Neutrophil (primary cell): ENCODE measurements at regions not wholly inside any gene's neighbourhood (a gene's known extent, or its start where the extent isn't known, plus 50 kb on each side); places are given as distances from the start of the nearest gene placed in this dataset.

ENCODE experiments used
- H3K27ac ChIP-seq: fragments of 200-600 bp; sonication (generic); 2 replicates; pipeline ENCODE4 v1.5.1; 2016; ENCODE audit warnings: mild to moderate bottlenecking, moderate library complexity
- H3K27me3 ChIP-seq: fragments of 200-600 bp; sonication (generic); 2 replicates; pipeline ENCODE4 v1.6.0; 2016; ENCODE audit warnings: mild to moderate bottlenecking
- H3K36me3 ChIP-seq: fragments of 200-600 bp; sonication (generic); 2 replicates; pipeline ENCODE4 v1.5.1; 2017
- H3K4me1 ChIP-seq, 2 experiments: fragments of 200-600 bp in 1 of 2; sonication (generic) in 1 of 2; 1 replicate in 1 of 2; 2 replicates in 1 of 2; pipeline versions ENCODE4 v1.5.1 to v1.6.1; 2013 to 2016; ENCODE audit warnings: low read depth in 1 of 2, low read length in 1 of 2, mild to moderate bottlenecking in 1 of 2, moderate library complexity in 1 of 2; ENCODE audit not compliant: control insufficient read depth in 1 of 2, insufficient read depth in 1 of 2
- H3K4me3 ChIP-seq, 2 experiments: fragments of 200-600 bp in 1 of 2; sonication (generic) in 1 of 2; 1 replicate in 1 of 2; 2 replicates in 1 of 2; pipeline ENCODE4 v1.5.1; 2013 to 2016; ENCODE audit warnings: low read depth in 1 of 2, low read length in 1 of 2, mild to moderate bottlenecking in 1 of 2, moderate library complexity in 1 of 2
- H3K9me3 ChIP-seq: fragments of 200-600 bp; sonication (generic); 2 replicates; pipeline ENCODE4 v1.5.1; 2016
- TF ChIP-seq, protein P1 (sequence below): fragments of 200-600 bp; sonication (generic); IDR thresholded peaks from 2 replicates; pipeline ENCODE4 v1.5.1; 2016; ENCODE audit warnings: antibody characterized with exemption

DNA sequence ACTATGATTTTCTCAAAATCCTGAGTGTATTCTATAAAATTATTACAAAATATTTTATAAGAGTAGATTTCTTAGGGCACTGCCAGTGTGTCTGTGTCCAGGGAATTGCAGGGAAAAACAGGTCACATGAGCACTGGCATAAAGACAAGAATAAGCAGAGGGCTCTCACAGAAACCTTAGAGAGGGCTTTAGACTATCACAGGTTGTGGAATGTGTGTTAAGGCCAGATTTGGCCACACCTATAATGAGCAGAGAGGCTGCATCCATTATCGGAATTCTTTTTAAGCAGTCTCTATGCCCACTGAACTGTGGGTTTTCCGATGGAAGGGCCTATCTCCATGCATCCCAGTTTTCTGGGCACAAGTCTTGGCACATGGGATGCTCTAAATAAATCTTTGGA lies 90.2 kb downstream of the RTP4 start:
- Histone ChIP-seq H3K9me3 (no peaks in the 10 kb centered on the region), H3K4me3 (no peak overlapping the region), H3K27ac (no peak overlapping the region), H3K36me3 (no peaks in the 10 kb centered on the region), H3K4me1 (no peaks in the 10 kb centered on the region), H3K27me3 (no peaks in the 10 kb centered on the region)
- TF ChIP-seq, protein P1, sequence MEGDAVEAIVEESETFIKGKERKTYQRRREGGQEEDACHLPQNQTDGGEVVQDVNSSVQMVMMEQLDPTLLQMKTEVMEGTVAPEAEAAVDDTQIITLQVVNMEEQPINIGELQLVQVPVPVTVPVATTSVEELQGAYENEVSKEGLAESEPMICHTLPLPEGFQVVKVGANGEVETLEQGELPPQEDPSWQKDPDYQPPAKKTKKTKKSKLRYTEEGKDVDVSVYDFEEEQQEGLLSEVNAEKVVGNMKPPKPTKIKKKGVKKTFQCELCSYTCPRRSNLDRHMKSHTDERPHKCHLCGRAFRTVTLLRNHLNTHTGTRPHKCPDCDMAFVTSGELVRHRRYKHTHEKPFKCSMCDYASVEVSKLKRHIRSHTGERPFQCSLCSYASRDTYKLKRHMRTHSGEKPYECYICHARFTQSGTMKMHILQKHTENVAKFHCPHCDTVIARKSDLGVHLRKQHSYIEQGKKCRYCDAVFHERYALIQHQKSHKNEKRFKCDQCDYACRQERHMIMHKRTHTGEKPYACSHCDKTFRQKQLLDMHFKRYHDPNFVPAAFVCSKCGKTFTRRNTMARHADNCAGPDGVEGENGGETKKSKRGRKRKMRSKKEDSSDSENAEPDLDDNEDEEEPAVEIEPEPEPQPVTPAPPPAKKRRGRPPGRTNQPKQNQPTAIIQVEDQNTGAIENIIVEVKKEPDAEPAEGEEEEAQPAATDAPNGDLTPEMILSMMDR = no peak

DNA sequence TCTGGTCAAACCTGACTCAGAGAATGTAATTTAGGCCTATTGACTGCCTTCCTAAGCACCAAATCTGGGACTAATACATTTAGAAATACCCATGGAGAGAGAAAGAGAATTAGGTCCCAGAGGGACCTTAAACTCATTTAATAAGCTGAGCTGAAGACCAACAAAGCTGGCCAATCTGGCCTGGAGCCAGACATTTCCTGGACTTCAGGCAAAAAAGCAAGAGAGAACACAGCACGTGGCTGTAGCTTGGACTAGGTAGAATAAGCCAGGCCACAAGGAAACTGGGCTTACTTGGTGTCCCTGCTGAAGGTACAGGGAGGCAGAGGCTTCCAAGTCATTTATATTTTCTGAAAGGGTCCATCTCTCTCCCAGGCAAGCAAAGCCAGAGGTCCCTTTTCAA lies 88.1 kb downstream of the RTP4 start:
- H3K27ac ChIP-seq = no peak overlapping the region
- H3K9me3 ChIP-seq = no peaks in the 10 kb centered on the region
- no peak overlapping the region for H3K4me3 ChIP-seq
- H3K27me3 ChIP-seq = no peaks in the 10 kb centered on the region
- TF ChIP-seq, protein P1 = no peak
- no peaks in the 10 kb centered on the region for H3K36me3 ChIP-seq
- no peaks in the 10 kb centered on the region for H3K4me1 ChIP-seq

DNA sequence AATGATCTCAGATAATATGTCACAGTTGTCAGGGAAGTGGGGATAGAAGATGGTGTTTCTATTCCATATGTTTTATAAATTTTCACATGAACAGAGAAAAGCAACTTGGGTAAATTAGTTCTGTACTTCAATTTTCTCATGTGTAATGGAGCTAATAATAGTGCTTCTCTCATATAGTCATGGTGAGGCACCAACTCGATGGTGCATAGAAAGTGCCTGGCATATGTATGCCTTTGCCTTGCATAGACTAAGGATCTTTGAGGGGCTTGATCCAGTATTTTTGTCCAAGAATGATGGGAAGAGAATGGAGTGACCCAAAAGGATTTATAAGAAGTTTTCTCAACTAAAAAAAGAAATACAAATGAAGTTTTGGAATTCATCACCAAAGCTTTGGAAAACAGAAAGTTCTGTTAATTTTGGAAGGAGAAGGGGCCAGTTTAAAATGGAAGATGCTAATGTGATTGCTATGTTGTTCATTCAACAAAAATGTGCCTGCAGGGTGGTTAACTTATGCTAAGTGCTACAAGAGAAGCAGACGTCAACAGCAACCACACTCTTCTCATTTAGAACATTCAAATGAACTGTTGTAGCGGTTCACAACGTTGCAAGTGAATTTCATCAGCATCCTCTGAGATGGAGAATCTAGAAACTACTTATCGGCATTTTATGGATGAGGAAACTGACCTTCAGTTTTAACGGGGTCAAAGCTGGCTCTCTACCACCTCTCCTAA lies 86.1 kb downstream of the RTP4 start:
- no peak overlapping the region for H3K4me3 ChIP-seq
- H3K4me1 ChIP-seq = no peaks in the 10 kb centered on the region
- no peak overlapping the region for H3K27ac ChIP-seq
- no peaks in the 10 kb centered on the region for H3K27me3 ChIP-seq
- H3K36me3 ChIP-seq = no peaks in the 10 kb centered on the region
- no peaks in the 10 kb centered on the region for H3K9me3 ChIP-seq
- TF ChIP-seq, protein P1 = no peak

DNA sequence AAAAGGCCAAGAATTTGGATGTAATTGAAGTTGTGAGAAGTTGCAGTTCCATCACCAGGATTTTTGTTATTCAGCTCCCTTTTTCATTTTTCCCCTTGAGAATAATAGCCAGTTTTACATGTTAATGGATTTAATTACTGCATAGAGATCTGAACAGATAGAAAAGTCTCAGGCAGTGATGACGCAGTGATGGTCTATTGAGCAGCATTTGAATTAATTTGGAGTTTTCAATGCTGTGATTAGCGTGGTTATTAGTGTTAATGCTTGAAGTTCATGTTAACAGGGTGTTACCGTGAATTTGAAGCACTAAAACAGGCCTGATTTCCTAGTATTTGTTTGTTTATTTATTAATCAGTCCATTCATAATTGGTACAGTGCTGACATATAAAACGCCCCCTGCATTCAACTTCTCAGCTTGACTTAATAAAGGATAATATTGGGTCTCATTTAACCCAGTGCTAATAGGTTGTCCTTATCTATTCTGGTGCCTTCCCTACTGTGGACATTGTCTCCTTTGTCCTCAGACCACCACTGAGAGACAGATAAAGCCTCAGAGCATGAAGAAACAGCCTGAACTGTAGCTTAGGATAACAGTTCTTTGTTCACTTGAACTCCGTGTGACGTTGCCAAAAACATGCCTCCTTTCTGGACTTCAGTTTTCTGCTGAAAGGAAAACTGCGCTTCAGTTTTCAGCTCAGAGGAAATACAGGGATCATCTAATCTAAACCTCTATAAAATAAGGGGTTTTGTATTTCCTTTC lies 82.4 kb downstream of the RTP4 start:
- Histone ChIP-seq H3K27ac (no peak overlapping the region), H3K4me1 (no peaks in the 10 kb centered on the region), H3K27me3 (no peaks in the 10 kb centered on the region), H3K36me3 (no peaks in the 10 kb centered on the region), H3K9me3 (no peaks in the 10 kb centered on the region), H3K4me3 (no peak overlapping the region)
- TF ChIP-seq, protein P1 = no peak

DNA sequence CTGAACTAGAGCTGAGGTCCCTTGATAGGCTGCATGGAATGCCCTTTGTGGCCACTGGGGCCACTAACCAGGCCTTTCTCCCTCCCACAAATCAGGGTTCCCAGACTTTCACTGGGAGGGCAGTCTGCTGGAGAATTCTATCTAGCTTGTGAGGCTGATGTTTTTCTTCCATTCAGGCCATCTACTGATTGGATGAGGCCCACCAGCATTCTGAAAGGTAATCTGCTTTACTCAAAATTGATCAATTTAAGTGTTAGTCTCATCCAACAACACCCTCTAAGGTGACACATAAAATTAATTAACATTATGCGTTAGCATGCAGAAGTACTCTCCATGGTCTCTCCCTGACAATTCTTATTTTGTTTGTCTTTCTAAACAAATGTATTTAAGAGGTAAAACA lies 80.5 kb downstream of the RTP4 start:
- Histone ChIP-seq H3K4me3 (no peak overlapping the region), H3K4me1 (no peaks in the 10 kb centered on the region), H3K9me3 (no peaks in the 10 kb centered on the region), H3K27ac (no peak overlapping the region), H3K36me3 (no peaks in the 10 kb centered on the region), H3K27me3 (no peaks in the 10 kb centered on the region)
- TF ChIP-seq, protein P1 = no peak
